ENCODE measurements at regions not wholly inside any gene's neighbourhood (a gene's known extent, or its start where the extent isn't known, plus 50 kb on each side); places are given as distances from the start of the nearest gene placed in this dataset.

- 79 to 91% methylated on average over 5 to 7 of the region's 7 CpGs for WGBS, 2 donors (ENCODE audit: low coverage in 1 of 2)
- H3K27ac ChIP-seq = no peak overlapping the region
Measured at GRCh38 chr1:209203533-209203895, 380.0 kb upstream of the CAMK1G start.

GRCh38 chr1:209205039-209205438, 378.5 kb upstream of the CAMK1G start:
- no peaks in the 10 kb centered on the region for H3K36me3 ChIP-seq
- 70 to 77% methylated on average over 4 of the region's 4 CpGs for WGBS, 2 donors (ENCODE audit: low coverage in 1 of 2)
- peaks cover 0 to 14% (median 3%) of the 10 kb centered on the region in 3 donors for H3K4me1 ChIP-seq
- H3K27me3 ChIP-seq = peaks cover 43% of the 10 kb centered on the region
- no peak overlapping the region for H3K27ac ChIP-seq
- no peaks in the 10 kb centered on the region for H3K9me3 ChIP-seq
- H3K4me3 ChIP-seq = no peak overlapping the region
- TF ChIP-seq EP300 (IDR thresholded peaks at IDR 0.05) (no peak), POLR2AphosphoS5 (IDR thresholded peaks at IDR 0.05) (no peak), POLR2A (IDR thresholded peaks at IDR 0.05) (no peak), CTCF (IDR thresholded peaks at IDR 0.05) (no peak)
- ATAC-seq = no peak

More at GRCh38 chr1:209203533-209203895, 380.0 kb upstream of the CAMK1G start:
- Histone ChIP-seq H3K4me3 (no peak overlapping the region), H3K36me3 (no peaks in the 10 kb centered on the region), H3K9me3 (no peaks in the 10 kb centered on the region), H3K27me3 (peaks cover 30% of the 10 kb centered on the region), H3K4me1 (peaks cover 0 to 14% (median 3%) of the 10 kb centered on the region in 3 donors)
- no peak for ATAC-seq
- TF ChIP-seq POLR2AphosphoS5 (IDR thresholded peaks at IDR 0.05) (no peak), POLR2A (IDR thresholded peaks at IDR 0.05) (no peak), EP300 (IDR thresholded peaks at IDR 0.05) (no peak), CTCF (IDR thresholded peaks at IDR 0.05) (no peak)

- Histone ChIP-seq H3K27ac (no peak overlapping the region), H3K4me3 (peak overlapping the region in 1 of 2 donors; percentile 28), H3K4me1 (peaks cover 0 to 14% (median 3%) of the 10 kb centered on the region in 3 donors), H3K9me3 (no peaks in the 10 kb centered on the region), H3K27me3 (peaks cover 49% of the 10 kb centered on the region), H3K36me3 (no peaks in the 10 kb centered on the region)
- WGBS, 2 donors (ENCODE audit: low coverage in 1 of 2) = 0 to 7% methylated on average over 1 to 5 of the region's 11 CpGs
- TF ChIP-seq EP300 (IDR thresholded peaks at IDR 0.05) (no peak), POLR2A (IDR thresholded peaks at IDR 0.05) (no peak), POLR2AphosphoS5 (IDR thresholded peaks at IDR 0.05) (no peak), CTCF (IDR thresholded peaks at IDR 0.05) (no peak)
- peak; percentile 19 for ATAC-seq
Measured at GRCh38 chr1:209207126-209207700, 376.3 kb upstream of the CAMK1G start.

GRCh38 chr1:209207701-209208286, 375.7 kb upstream of the CAMK1G start:
- ATAC-seq = peak; percentile 84
- no peak overlapping the region for H3K27ac ChIP-seq
- H3K36me3 ChIP-seq = no peaks in the 10 kb centered on the region
- 0 to 14% methylated on average over 6 to 11 of the region's 31 CpGs for WGBS, 2 donors (ENCODE audit: low coverage in 1 of 2)
- TF ChIP-seq EP300 (IDR thresholded peaks at IDR 0.05) (no peak), CTCF (IDR thresholded peaks at IDR 0.05) (peak in 3 of 4 experiments; percentile 17 to 74 (median 48))
- H3K27me3 ChIP-seq = peaks cover 54% of the 10 kb centered on the region
- peaks cover 0 to 14% (median 3%) of the 10 kb centered on the region in 3 donors for H3K4me1 ChIP-seq
- no peaks in the 10 kb centered on the region for H3K9me3 ChIP-seq
- H3K4me3 ChIP-seq = peak overlapping the region in 1 of 2 donors; percentile 28

- TF ChIP-seq POLR2A (IDR thresholded peaks at IDR 0.05) = no peak
- TF ChIP-seq POLR2AphosphoS5 (IDR thresholded peaks at IDR 0.05) = no peak
- no peak for TF ChIP-seq CTCF (IDR thresholded peaks at IDR 0.05)
- no peak for TF ChIP-seq EP300 (IDR thresholded peaks at IDR 0.05)
- ATAC-seq = no peak
- WGBS, 2 donors (ENCODE audit: low coverage in 1 of 2) = 100% methylated on average over 1 of the region's 1 CpG
Measured at GRCh38 chr1:209208648-209209047, 374.9 kb upstream of the CAMK1G start.

More at GRCh38 chr1:209208648-209209047, 374.9 kb upstream of the CAMK1G start:
- H3K4me3 ChIP-seq = no peak overlapping the region
- H3K36me3 ChIP-seq = no peaks in the 10 kb centered on the region
- H3K9me3 ChIP-seq = no peaks in the 10 kb centered on the region
- peaks cover 57% of the 10 kb centered on the region for H3K27me3 ChIP-seq
- H3K27ac ChIP-seq = no peak overlapping the region
- peaks cover 0 to 14% (median 3%) of the 10 kb centered on the region in 3 donors for H3K4me1 ChIP-seq
